ENCODE measurements at regions not wholly inside any gene's neighbourhood (a gene's known extent, or its start where the extent isn't known, plus 50 kb on each side); places are given as distances from the start of the nearest gene placed in this dataset.

GRCh38 chr14:61925732-61926435 is 163.7 kb downstream of the SNAPC1 start:
- no peak for TF ChIP-seq POLR2A (IDR thresholded peaks at IDR 0.05)
- TF ChIP-seq EP300 (IDR thresholded peaks at IDR 0.05) = no peak
- TF ChIP-seq, protein P1, sequence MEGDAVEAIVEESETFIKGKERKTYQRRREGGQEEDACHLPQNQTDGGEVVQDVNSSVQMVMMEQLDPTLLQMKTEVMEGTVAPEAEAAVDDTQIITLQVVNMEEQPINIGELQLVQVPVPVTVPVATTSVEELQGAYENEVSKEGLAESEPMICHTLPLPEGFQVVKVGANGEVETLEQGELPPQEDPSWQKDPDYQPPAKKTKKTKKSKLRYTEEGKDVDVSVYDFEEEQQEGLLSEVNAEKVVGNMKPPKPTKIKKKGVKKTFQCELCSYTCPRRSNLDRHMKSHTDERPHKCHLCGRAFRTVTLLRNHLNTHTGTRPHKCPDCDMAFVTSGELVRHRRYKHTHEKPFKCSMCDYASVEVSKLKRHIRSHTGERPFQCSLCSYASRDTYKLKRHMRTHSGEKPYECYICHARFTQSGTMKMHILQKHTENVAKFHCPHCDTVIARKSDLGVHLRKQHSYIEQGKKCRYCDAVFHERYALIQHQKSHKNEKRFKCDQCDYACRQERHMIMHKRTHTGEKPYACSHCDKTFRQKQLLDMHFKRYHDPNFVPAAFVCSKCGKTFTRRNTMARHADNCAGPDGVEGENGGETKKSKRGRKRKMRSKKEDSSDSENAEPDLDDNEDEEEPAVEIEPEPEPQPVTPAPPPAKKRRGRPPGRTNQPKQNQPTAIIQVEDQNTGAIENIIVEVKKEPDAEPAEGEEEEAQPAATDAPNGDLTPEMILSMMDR (IDR thresholded peaks at IDR 0.05) = no peak
- no peak overlapping the region for H3K4me3 ChIP-seq
- no peaks in the 10 kb centered on the region for H3K36me3 ChIP-seq
- no peaks in the 10 kb centered on the region for H3K27me3 ChIP-seq
- no peak overlapping the region for H3K27ac ChIP-seq
- no peaks in the 10 kb centered on the region for H3K9me3 ChIP-seq
- WGBS, 2 donors = 83 to 90% methylated on average over 1 of the region's 1 CpG
- H3K4me1 ChIP-seq = no peaks in the 10 kb centered on the region
- no peak for DNase-seq (ENCODE audit: low spot score in 2 of 2)

GRCh38 chr14:61927060-61927459 is 164.8 kb downstream of the SNAPC1 start:
- TF ChIP-seq EP300 (IDR thresholded peaks at IDR 0.05) = no peak
- TF ChIP-seq, protein P1 (IDR thresholded peaks at IDR 0.05) = no peak
- TF ChIP-seq POLR2A (IDR thresholded peaks at IDR 0.05) = no peak
- Histone ChIP-seq H3K9me3 (no peaks in the 10 kb centered on the region), H3K27ac (no peak overlapping the region), H3K36me3 (no peaks in the 10 kb centered on the region), H3K4me1 (no peaks in the 10 kb centered on the region), H3K27me3 (no peaks in the 10 kb centered on the region), H3K4me3 (no peak overlapping the region)
- WGBS, 2 donors = 19 to 23% methylated on average over 1 of the region's 1 CpG
- no peak for DNase-seq (ENCODE audit: low spot score in 2 of 2)

DNA sequence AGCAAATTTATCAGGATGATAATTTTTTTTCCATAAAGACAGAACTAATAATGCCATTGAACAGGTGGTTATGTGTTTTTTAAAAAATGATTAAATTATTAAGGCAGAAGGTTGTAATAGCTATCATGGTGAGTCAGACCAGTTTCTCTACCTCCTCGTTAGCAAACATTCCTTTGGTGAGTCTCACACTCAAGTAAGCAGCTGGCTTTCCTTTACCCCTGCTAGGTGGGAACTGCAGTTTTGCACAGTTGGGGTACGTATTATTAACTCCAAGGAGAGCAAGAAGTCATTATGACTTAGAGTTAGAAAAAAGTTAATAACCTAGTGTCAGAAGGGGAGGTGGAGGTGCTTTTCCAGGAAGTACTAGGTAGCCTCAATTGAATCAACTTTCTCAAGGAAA is 165.3 kb downstream of the SNAPC1 start:
- Histone ChIP-seq H3K4me3 (no peak overlapping the region), H3K27me3 (no peaks in the 10 kb centered on the region), H3K27ac (no peak overlapping the region), H3K4me1 (no peaks in the 10 kb centered on the region), H3K9me3 (no peaks in the 10 kb centered on the region), H3K36me3 (no peaks in the 10 kb centered on the region)
- no peak for DNase-seq (ENCODE audit: low spot score in 2 of 2)
- 48 to 56% methylated on average over 2 of the region's 2 CpGs for WGBS, 2 donors
- TF ChIP-seq, protein P1 (IDR thresholded peaks at IDR 0.05) = no peak
- TF ChIP-seq EP300 (IDR thresholded peaks at IDR 0.05) = no peak
- TF ChIP-seq POLR2A (IDR thresholded peaks at IDR 0.05) = no peak

DNA sequence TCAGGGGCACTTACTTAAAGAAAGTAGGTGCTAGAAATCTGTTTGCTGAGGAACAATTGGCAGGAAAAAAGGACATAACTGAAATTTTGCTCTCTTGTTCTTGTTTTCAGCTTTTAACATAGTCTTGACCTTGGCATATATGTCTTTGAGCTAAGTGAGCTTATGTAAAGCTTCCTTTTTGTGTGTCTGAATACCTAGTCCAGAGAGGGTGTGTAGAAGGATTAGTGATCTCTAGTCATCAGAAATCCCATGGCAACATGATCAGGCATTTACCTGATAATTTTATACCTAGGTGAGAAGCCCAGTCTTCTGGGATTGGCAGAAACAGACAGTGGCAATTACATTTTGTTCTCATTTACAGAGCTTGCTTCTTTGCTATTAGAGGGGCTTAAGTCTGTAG is 166.1 kb downstream of the SNAPC1 start:
- Histone ChIP-seq H3K27me3 (no peaks in the 10 kb centered on the region), H3K27ac (no peak overlapping the region), H3K36me3 (no peaks in the 10 kb centered on the region), H3K4me1 (no peaks in the 10 kb centered on the region), H3K9me3 (no peaks in the 10 kb centered on the region), H3K4me3 (no peak overlapping the region)
- TF ChIP-seq, protein P1 (IDR thresholded peaks at IDR 0.05) = no peak
- TF ChIP-seq POLR2A (IDR thresholded peaks at IDR 0.05) = no peak
- TF ChIP-seq EP300 (IDR thresholded peaks at IDR 0.05) = no peak
- DNase-seq (ENCODE audit: low spot score in 2 of 2) = no peak

DNA sequence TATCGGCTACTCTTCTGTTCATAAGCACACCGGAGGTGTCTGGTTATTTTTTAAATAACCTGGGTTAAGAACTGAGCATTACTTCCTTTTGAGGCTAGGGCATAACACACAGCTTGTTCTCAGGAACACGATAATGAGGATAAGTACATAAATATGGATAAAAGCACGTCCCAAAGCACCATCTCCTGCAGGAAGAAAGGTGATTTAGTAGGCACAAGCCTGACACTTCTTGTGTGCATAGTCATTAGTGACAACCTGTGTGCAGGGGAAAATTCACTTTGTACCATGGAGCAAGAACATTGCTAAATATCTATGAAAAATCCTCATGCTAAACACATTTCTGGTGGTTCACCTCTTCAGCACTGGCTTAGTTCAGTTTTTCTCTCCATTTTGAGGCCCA is 166.5 kb downstream of the SNAPC1 start:
- WGBS, 2 donors = 80 to 83% methylated on average over 4 of the region's 4 CpGs
- Histone ChIP-seq H3K9me3 (no peaks in the 10 kb centered on the region), H3K27me3 (no peaks in the 10 kb centered on the region), H3K27ac (no peak overlapping the region), H3K36me3 (no peaks in the 10 kb centered on the region), H3K4me1 (no peaks in the 10 kb centered on the region), H3K4me3 (no peak overlapping the region)
- no peak for DNase-seq (ENCODE audit: low spot score in 2 of 2)
- TF ChIP-seq POLR2A (IDR thresholded peaks at IDR 0.05) = no peak
- TF ChIP-seq, protein P1 (IDR thresholded peaks at IDR 0.05) = no peak
- no peak for TF ChIP-seq EP300 (IDR thresholded peaks at IDR 0.05)
